ENCODE measurements at regions not wholly inside any gene's neighbourhood (a gene's known extent, or its start where the extent isn't known, plus 50 kb on each side); places are given as distances from the start of the nearest gene placed in this dataset.

GRCh38 chr7:156113731-156114130 is 301.5 kb upstream of the SHH start:
- H3K27me3 ChIP-seq (ENCODE audit: insufficient read depth, poor library complexity, severe bottlenecking): no peaks in the 10 kb centered on the region
- TF ChIP-seq REST (IDR thresholded peaks at IDR 0.05; ENCODE audit: insufficient replicate concordance, low read depth) (no peak), POLR2AphosphoS5 (IDR thresholded peaks at IDR 0.05; ENCODE audit: low read depth) (no peak), SPI1 (IDR thresholded peaks at IDR 0.05; ENCODE audit: borderline replicate concordance, low read depth) (no peak), GABPA (IDR thresholded peaks at IDR 0.05; ENCODE audit: low read depth) (no peak)
- DNase-seq (ENCODE audit: low read depth in 1 of 2, low spot score in 1 of 2): no peak
- H3K4me3 ChIP-seq (replicated peaks; ENCODE audit: insufficient read depth, low read length): no peak overlapping the region
- H3K27ac ChIP-seq (replicated peaks): no peak overlapping the region

- DNase-seq (ENCODE audit: low read depth in 1 of 2, low spot score in 1 of 2): no peak
- Histone ChIP-seq H3K4me3 (replicated peaks; ENCODE audit: insufficient read depth, low read length) (no peak overlapping the region), H3K27me3 (ENCODE audit: insufficient read depth, poor library complexity, severe bottlenecking) (no peaks in the 10 kb centered on the region), H3K27ac (replicated peaks) (no peak overlapping the region)
- no peak for TF ChIP-seq GABPA (IDR thresholded peaks at IDR 0.05; ENCODE audit: low read depth)
- no peak for TF ChIP-seq REST (IDR thresholded peaks at IDR 0.05; ENCODE audit: insufficient replicate concordance, low read depth)
- TF ChIP-seq SPI1 (IDR thresholded peaks at IDR 0.05; ENCODE audit: borderline replicate concordance, low read depth): no peak
- TF ChIP-seq POLR2AphosphoS5 (IDR thresholded peaks at IDR 0.05; ENCODE audit: low read depth): no peak
- TF ChIP-seq CTCF (IDR thresholded peaks at IDR 0.05; ENCODE audit: insufficient read depth, low read length): no peak
Measured at GRCh38 chr7:156109988-156110387, 297.7 kb upstream of the SHH start.

- no peak for DNase-seq (ENCODE audit: low read depth in 1 of 2, low spot score in 1 of 2)
- no peak overlapping the region for H3K4me3 ChIP-seq (replicated peaks; ENCODE audit: insufficient read depth, low read length)
- TF ChIP-seq GABPA (IDR thresholded peaks at IDR 0.05; ENCODE audit: low read depth) (no peak), SPI1 (IDR thresholded peaks at IDR 0.05; ENCODE audit: borderline replicate concordance, low read depth) (no peak), CTCF (IDR thresholded peaks at IDR 0.05; ENCODE audit: insufficient read depth, low read length) (no peak), REST (IDR thresholded peaks at IDR 0.05; ENCODE audit: insufficient replicate concordance, low read depth) (no peak), POLR2AphosphoS5 (IDR thresholded peaks at IDR 0.05; ENCODE audit: low read depth) (no peak)
- no peak overlapping the region for H3K27ac ChIP-seq (replicated peaks)
- no peaks in the 10 kb centered on the region for H3K27me3 ChIP-seq (ENCODE audit: insufficient read depth, poor library complexity, severe bottlenecking)
Measured at GRCh38 chr7:156109076-156109475, 296.8 kb upstream of the SHH start.
